Sigmoid colon (tissue), 6 donors: ENCODE measurements at regions not wholly inside any gene's neighbourhood (a gene's known extent, or its start where the extent isn't known, plus 50 kb on each side); places are given as distances from the start of the nearest gene placed in this dataset.
"Not testable (repeated sequence)": the region's sequence is repeated elsewhere in the genome, so short reads cannot be mapped to it uniquely, and the experiment has no call there.

Experiments
- DNase-seq: peaks from one replicate; pipeline ENCODE4 v3.0.0-alpha.2; 2019
- H3K27ac ChIP-seq, 4 donors: fragments of 200-600 bp; sonication (generic); one replicate each; pipeline ENCODE4 v1.5.1; 2016 to 2019; ENCODE audit warnings: mild to moderate bottlenecking in 1 of 4
- H3K27me3 ChIP-seq, 3 donors: fragments of 200-600 bp; sonication (generic); one replicate each; pipeline ENCODE4 v1.5.1; 2019; ENCODE audit warnings: mild to moderate bottlenecking in 1 of 3
- H3K36me3 ChIP-seq, 4 donors: fragments of 200-600 bp; sonication (generic); one replicate each; pipeline ENCODE4 v1.5.1; 2016 to 2019
- H3K4me1 ChIP-seq, 4 donors: fragments of 200-600 bp; sonication (generic); one replicate each; pipeline ENCODE4 v1.5.1; 2017 to 2019
- H3K4me3 ChIP-seq, 4 donors: fragments of 200-600 bp; sonication (generic); one replicate each; pipeline ENCODE4 v1.5.1; 2017 to 2019; ENCODE audit warnings: mild to moderate bottlenecking in 2 of 4, moderate library complexity in 1 of 4
- H3K9me3 ChIP-seq, 4 donors: fragments of 200-600 bp in 3 of 4; sonication (generic) in 3 of 4; one replicate each; pipeline versions ENCODE4 v1.5.1 to v1.6.1; 2013 to 2019
- WGBS, 2 donors: extraction: QIAGEN DNeasy Blood & Tissue Kit; methylation state at CpG; one replicate each; pipeline ENCODE4 v1.1.7; 2013; 5-methylcytosine and 5-hydroxymethylcytosine counted together
- intact Hi-C: fragments of 100-400 bp; cut with DNase I; formaldehyde crosslinking; loops from one replicate; pipeline ENCODE4 v1.15.1; 2023
- donor health status: healthy with polysubstance abuse.
- donor health status: healthy.

- H3K9me3 ChIP-seq, H3K4me3 ChIP-seq, H3K27me3 ChIP-seq, intact Hi-C loops, H3K4me1 ChIP-seq, H3K36me3 ChIP-seq, H3K27ac ChIP-seq: not testable (repeated sequence)
- WGBS, 2 donors, result 86 to 90% methylated on average over 3 to 8 of the region's 9 CpGs
- peak; percentile 33 for DNase-seq
Measured at GRCh38 chr22:18356326-18356725, 161.6 kb downstream of the GGTLC3 start.
